Transverse colon (tissue), 4 donors: ENCODE measurements at regions not wholly inside any gene's neighbourhood (a gene's known extent, or its start where the extent isn't known, plus 50 kb on each side); places are given as distances from the start of the nearest gene placed in this dataset.

Experiments
- CTCF ChIP-seq, 5 experiments: fragments of 200-600 bp in 3 of 5; fragments of 450-650 bp in 2 of 5; sonication (generic) in 3 of 5; IDR thresholded peaks; 1 replicate in 2 of 5; 2 replicates in 3 of 5; pipeline ENCODE4 v1.5.1; 2016 to 2017; ENCODE audit warnings: antibody characterized with exemption in 5 of 5, inconsistent platforms in 3 of 5, mild to moderate bottlenecking in 2 of 5, moderate library complexity in 1 of 5
- EP300 ChIP-seq: sonication (generic); formaldehyde crosslinking; IDR thresholded peaks from one replicate; pipeline ENCODE4 v1.6.1; 2017; ENCODE audit warnings: antibody characterized with exemption, low read depth
- POLR2A ChIP-seq: fragments of 450-650 bp; IDR thresholded peaks from one replicate; pipeline ENCODE4 v1.6.1; 2016; ENCODE audit warnings: antibody characterized with exemption, mild to moderate bottlenecking, moderate library complexity
- POLR2AphosphoS5 ChIP-seq, 3 donors: sonication (generic); formaldehyde crosslinking; IDR thresholded peaks; one replicate each; pipeline ENCODE4 v1.6.1; 2016; ENCODE audit warnings: antibody characterized with exemption in 3 of 3

DNA sequence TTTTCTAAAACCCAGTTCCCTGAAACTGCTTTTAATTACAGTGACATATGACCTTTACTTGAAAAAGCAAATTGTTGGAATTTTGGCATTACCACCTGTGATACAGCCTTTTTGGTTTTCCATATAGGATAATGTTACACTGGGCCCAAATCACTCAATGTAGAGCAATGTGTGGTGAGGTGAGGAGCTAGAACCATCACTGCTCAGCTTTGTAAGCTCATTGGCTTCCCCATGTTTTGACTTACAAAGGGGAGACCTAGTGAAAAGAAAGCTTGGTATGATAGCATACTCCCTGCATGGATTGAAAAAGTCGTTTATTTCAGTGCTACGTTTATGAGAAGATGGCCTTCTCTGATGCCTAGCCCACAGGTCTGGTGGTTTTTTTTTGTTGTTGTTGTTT lies 470.4 kb upstream of the EPHA7 start:
- TF ChIP-seq CTCF (IDR thresholded peaks at IDR 0.05): no peak
- no peak for TF ChIP-seq POLR2A
- no peak for TF ChIP-seq EP300
- TF ChIP-seq POLR2AphosphoS5 (IDR thresholded peaks at IDR 0.05): no peak
